BJ (cell line): ENCODE measurements at regions not wholly inside any gene's neighbourhood (a gene's known extent, or its start where the extent isn't known, plus 50 kb on each side); places are given as distances from the start of the nearest gene placed in this dataset.

ENCODE experiments used
- CTCF ChIA-PET: fragments of 350-600 bp; formaldehyde crosslinking; extraction: SDS; loops from one replicate; lab custom pipeline; 2021; ENCODE audit warnings: antibody characterized with exemption, inconsistent platforms; lab: Yijun Ruan, JAX
- POLR2A ChIA-PET: fragments of 300-600 bp; sonication (Branson Sonifier 250); formaldehyde crosslinking; extraction: SDS; loops from one replicate; lab custom pipeline; 2021; ENCODE audit warnings: antibody characterized with exemption; lab: Charles Lee
- DNase-seq: peaks from one replicate; pipeline ENCODE4 v3.0.0-alpha.2; 2011; ENCODE audit warnings: low read depth
- H3K27me3 ChIP-seq: 2 replicates; pipeline ENCODE4 v1.6.0; 2011; ENCODE audit warnings: low read length; ENCODE audit not compliant: control insufficient read depth, insufficient read depth
- H3K36me3 ChIP-seq: 2 replicates; pipeline ENCODE4 v1.5.1; 2011; ENCODE audit warnings: low read length; ENCODE audit not compliant: control insufficient read depth, insufficient read depth
- H3K4me3 ChIP-seq: 2 replicates; pipeline ENCODE4 v1.5.1; 2011; ENCODE audit warnings: low read depth, mild to moderate bottlenecking, control low read depth, low read length
- TF ChIP-seq, protein P1 (sequence below): IDR thresholded peaks from 2 replicates; pipeline ENCODE4 v1.5.1; 2011; ENCODE audit warnings: low read depth, mild to moderate bottlenecking, control low read depth, inconsistent platforms, low read length, moderate library complexity; ENCODE audit not compliant: insufficient read depth

DNA sequence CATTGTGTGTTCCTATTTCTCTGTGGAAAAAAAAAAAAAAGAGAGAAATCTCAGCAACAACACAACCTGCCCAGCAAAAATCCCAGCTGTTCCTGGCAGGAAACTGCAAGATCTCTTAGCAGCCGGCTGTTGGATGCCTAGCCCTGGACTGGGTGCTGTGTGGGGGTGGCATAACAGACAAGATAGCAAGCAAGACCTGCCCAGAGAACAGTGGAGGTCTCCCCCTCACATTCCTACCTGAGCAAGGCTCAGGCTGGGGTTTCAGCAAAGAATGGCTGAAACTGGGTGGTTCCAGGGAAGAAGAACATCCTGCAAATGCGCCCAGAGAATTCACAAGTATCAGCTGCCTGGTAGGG is 248.8 kb upstream of the ZMIZ1 start:
- TF ChIP-seq, protein P1, sequence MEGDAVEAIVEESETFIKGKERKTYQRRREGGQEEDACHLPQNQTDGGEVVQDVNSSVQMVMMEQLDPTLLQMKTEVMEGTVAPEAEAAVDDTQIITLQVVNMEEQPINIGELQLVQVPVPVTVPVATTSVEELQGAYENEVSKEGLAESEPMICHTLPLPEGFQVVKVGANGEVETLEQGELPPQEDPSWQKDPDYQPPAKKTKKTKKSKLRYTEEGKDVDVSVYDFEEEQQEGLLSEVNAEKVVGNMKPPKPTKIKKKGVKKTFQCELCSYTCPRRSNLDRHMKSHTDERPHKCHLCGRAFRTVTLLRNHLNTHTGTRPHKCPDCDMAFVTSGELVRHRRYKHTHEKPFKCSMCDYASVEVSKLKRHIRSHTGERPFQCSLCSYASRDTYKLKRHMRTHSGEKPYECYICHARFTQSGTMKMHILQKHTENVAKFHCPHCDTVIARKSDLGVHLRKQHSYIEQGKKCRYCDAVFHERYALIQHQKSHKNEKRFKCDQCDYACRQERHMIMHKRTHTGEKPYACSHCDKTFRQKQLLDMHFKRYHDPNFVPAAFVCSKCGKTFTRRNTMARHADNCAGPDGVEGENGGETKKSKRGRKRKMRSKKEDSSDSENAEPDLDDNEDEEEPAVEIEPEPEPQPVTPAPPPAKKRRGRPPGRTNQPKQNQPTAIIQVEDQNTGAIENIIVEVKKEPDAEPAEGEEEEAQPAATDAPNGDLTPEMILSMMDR: no peak
- CTCF ChIA-PET: no interaction called here
- H3K27me3 ChIP-seq: peaks cover 1% of the 10 kb centered on the region; the same call in 1 of the 2 replicates
- H3K36me3 ChIP-seq: no peaks in the 10 kb centered on the region
- DNase-seq: no peak
- POLR2A ChIA-PET: interaction anchor here (0.6 kb wide), 1 partner anchor 330 kb away, joined by 27 read pairs; no protein-coding TSS in a partner anchor
- no peak overlapping the region for H3K4me3 ChIP-seq

DNA sequence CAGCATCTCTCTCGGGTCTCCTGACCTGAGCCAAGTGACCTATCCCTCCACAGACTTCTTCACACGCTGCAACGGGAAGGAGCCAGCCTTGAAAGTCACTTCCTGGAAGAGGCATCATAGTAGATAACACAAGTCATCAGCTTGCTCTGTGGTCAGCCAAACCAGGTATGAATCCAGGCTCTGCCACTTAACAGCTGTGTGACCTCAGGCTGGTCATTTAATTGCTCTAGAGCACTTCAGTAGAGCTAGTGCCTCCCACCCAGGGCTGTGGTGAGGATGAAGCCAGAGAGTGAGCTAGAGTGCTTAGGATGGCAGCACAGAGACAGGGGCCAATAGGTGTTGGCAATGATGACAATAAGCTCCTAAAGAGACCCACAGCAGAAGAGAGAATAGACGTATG is 247.7 kb upstream of the ZMIZ1 start:
- POLR2A ChIA-PET: no interaction called here
- no peak for DNase-seq
- no peaks in the 10 kb centered on the region; the same call in 1 of the 2 replicates for H3K27me3 ChIP-seq
- no peaks in the 10 kb centered on the region for H3K36me3 ChIP-seq
- no peak overlapping the region for H3K4me3 ChIP-seq
- CTCF ChIA-PET: interaction anchor here (0.6 to 1.3 kb wide), 2 partner anchors 9 to 554 kb away, joined by 3 to 5 read pairs; no protein-coding TSS in a partner anchor
- TF ChIP-seq, protein P1: no peak

DNA sequence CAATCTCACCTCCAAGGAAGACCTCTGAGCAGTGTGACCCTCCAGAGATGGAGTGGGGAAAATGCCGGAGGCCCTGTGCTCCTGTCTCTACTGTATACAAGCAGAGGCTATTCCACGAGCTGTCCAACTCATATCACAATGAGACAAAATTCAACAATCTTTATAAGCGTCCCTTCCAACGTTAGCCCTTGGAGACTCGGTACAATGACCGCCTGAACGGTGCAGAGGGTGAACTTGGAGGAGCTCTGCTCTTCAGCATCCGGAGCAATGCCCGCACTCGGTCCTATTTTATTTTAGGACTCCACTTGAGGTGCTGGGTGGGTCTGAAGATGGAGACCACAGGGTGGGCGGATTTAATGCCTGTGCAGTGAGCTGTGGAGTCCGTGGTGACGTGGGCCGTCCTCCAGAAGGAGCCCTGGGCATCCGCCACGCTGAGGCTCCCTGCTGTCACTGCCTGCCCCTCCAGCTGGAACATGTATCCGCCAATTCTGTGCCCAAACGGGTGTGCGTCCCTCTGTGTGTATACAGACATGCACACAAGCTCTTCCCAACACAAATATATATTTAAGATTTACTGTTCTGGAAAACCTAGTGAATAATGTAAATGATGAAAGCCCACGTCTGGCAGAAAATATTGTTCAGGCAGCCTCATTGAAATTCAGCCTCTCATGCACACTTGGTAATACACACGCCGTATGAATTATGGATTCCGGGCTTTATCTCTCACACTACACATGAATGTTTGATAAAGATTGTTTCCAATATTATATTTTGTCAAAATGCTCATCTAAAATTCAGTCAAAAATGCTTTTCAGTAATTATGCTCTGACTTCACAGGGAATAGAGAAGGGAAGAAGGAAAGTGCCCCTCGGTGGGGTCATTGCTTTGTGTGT is 239.9 kb upstream of the ZMIZ1 start:
- ChIA-PET CTCF (interaction anchor here (0.7 to 1.4 kb wide), 3 partner anchors 9 to 367 kb away, joined by 3 read pairs; no protein-coding TSS in a partner anchor), POLR2A (no interaction called here)
- TF ChIP-seq, protein P1: no peak
- DNase-seq: no peak
- H3K27me3 ChIP-seq: no peaks in the 10 kb centered on the region
- no peak overlapping the region for H3K4me3 ChIP-seq
- H3K36me3 ChIP-seq: no peaks in the 10 kb centered on the region

DNA sequence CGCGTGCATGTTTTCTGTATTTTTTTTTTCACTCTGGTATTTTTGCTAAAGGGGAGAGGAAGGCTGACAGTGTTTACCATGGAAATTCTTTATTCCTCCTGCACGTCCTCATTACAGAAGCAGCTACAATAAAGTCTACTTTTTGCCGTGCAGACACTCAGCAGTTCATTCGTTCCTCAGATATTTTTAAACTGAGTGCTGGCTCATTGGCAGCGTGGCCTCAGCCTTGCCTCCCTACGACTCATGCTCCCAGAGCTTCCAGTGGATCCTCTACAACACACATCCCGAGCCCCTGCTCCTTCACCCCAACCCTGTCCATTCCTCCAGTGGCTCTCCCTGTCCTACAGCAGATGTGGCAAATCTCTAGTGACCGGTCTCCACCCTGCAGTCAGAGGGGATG is 239.2 kb upstream of the ZMIZ1 start:
- H3K27me3 ChIP-seq: no peaks in the 10 kb centered on the region
- ChIA-PET POLR2A (interaction anchor here (0.6 kb wide), 1 partner anchor 25 kb away, joined by 6 read pairs; no protein-coding TSS in a partner anchor), CTCF (interaction anchor here (0.7 to 1.1 kb wide), 3 partner anchors 22 to 365 kb away, joined by 3 read pairs; no protein-coding TSS in a partner anchor)
- TF ChIP-seq, protein P1: no peak
- peak; percentile 39 for DNase-seq
- H3K4me3 ChIP-seq: no peak overlapping the region
- no peaks in the 10 kb centered on the region for H3K36me3 ChIP-seq
